GM19328 (cell line): ENCODE measurements at regions not wholly inside any gene's neighbourhood (a gene's known extent, or its start where the extent isn't known, plus 50 kb on each side); places are given as distances from the start of the nearest gene placed in this dataset.
"Not testable (repeated sequence)": the region's sequence is repeated elsewhere in the genome, so short reads cannot be mapped to it uniquely, and the experiment has no call there.

Experiments
- ATAC-seq: cut with Tn5 transposase; IDR thresholded peaks from one replicate; pipeline ENCODE4 v1.9.1; 2021; ENCODE audit warnings: mild to moderate bottlenecking, moderate library complexity; ENCODE audit not compliant: unreplicated experiment

DNA sequence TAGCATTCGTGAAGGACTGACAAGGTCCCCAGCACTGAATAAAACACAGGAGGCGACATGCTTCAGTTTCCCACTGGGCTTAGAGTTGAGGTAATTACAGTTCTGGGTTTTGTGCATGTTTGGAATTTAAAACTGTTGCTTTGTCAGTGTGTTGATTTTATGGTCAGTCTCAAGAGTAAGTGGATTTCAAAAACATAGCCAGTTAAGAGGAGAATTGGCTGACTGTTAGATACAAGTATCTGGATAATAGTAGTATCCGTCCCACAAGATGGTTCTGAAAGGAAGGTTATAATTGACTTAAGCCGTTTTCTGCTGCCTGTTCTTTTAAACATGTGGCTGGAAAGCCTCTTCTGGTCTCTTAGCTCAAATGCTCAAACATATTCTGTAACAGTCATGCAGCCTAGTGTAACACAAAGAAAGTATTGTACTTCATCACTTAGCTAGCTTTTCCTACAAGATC lies 170.9 kb downstream of the POLR1F start:
- ATAC-seq = no peak

DNA sequence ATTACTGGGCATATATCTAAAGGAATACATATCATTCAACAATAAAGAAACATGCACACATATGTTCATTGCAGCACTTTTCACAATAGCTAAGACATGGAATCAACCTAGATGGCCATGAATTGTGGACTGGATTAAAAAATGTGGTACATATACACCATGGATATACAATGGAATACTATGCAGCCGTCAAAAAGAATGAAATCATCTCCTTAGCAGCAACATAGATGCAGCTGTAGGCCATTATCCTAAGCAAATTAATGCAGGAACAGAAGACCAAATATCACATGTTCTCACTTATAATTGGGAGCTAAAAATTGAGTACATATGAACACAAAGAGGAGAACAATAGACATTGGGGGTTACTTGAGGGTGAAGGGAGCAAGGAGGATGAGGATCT lies 175.6 kb downstream of the POLR1F start:
- ATAC-seq = no peak

GRCh38 chr7:19530852-19531251 lies 178.0 kb downstream of the POLR1F start:
- no peak for ATAC-seq

GRCh38 chr7:19530261-19530660 lies 178.6 kb downstream of the POLR1F start:
- no peak for ATAC-seq

DNA sequence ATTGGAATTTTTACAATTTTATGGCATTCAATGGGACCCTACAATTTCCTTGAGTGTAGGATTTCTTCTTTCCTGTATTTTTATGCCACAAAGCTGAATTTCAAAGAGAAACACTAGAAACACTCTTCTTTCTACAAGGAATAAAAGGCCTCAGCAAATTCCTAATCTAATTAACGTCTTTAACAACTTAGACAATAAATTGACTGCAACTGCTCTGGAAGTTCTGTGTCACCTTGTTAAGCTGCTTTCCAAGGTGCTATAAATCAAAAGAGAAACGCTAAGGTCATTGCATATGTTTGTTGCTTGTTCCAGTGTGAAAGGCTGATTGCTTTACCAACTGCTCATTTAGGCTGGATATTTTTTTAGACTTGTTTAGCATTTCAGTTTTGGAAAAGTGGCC lies 182.2 kb downstream of the POLR1F start:
- ATAC-seq = no peak

- no peak for ATAC-seq
Measured at GRCh38 chr7:19522486-19522885, 186.4 kb downstream of the POLR1F start.

DNA sequence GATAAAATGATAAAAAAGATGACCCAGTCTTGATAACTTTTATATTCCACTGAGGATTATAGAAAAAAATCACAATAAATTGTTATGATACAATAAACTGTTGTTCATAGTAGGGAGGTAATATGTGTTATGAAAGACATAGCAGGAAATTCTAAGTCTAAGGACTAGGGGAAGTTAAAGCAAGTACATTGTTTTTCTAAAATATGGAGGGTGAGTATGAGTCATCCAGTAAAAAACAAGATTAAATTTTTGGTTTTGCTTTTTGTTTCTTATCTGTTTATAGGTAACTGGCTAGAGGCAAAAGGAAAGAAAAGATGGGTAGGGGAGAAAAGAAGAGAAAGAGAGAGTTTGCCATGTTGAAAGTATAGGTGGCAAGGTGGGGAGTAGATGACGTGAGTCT lies 188.4 kb downstream of the POLR1F start:
- ATAC-seq = no peak

DNA sequence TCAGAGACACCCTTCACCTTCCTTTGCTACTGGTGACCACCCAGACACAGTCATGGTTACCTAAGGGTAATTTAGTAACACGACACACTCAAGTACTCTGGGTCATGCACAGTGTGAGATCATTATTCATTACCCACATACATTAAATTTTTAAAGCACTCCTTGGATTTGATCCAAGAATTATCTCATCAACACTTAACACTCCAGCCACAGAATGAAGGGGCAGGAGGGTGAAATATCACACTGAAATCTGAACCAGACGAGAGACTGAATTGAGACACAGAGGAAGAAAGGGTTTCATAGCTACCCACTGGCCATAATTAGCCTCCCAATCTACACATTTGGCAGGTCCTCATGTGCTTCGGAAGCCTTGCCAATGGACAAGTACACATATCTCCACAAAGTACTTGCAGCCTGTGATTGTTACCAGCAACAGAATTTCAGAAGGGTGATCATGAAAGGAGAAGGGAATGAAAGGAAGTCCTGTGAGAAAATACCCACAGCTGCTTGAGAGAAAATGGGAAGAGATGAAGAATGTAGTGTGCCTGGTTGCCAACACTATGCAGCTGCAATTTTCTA lies 189.3 kb downstream of the POLR1F start:
- ATAC-seq = no peak

- ATAC-seq = not testable (repeated sequence)
Measured at GRCh38 chr7:19517546-19517945, 191.3 kb downstream of the POLR1F start.

GRCh38 chr7:19508821-19509220 lies 200.0 kb downstream of the POLR1F start:
- no peak for ATAC-seq

DNA sequence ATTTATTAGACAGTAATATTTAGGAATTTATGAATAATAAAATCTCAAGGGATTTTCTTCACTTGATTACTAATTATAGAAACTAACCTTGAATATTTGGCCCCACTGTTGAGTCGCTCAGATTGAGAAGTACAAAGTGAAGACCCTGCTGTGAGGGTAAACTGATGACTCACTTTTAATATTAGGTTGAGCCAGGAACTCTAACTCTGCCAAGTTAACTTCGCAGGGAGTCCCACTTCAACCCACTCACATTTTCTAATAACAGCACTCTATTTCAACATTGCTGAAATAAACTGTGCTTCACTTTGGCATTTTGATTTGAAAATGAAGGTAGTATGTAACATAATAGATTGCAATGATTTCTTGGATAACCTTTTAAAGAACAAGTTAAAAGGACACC lies 200.7 kb downstream of the POLR1F start:
- ATAC-seq = no peak

GRCh38 chr7:19491821-19492452 lies 216.9 kb downstream of the POLR1F start:
- no peak for ATAC-seq

- no peak for ATAC-seq
Measured at GRCh38 chr7:19491371-19491770, 217.5 kb downstream of the POLR1F start.

DNA sequence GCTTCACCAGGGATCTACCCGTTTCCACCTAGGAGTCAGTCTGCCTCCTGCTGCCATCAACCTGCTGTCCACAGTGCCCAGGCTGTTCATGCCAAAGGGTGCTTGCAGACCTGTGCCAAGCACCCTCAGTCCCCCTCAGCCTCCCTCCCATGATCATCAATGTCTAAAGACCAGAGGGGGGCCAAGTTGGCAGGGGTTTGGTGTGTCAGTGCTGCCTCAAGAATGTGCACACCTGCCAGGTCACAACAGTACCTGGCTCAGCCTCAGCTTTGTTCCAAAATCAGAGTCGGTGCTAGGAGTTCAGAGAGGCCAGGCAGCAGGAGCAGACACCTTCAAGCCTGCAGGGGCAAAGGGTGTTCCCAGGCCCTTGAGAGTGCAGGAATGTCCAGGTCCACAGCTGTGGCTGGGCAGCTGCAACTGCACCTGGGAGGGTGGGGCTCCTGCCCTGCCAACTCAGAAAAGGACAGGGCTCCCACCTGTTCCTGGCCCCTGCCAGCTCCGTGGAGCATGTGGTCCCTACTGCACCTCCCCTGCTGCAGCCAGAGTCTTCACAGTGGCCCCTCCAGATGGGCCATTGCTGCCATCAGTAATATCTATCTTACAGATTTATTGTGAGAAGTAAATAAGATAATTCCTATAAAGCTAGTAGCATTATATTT lies 219.5 kb downstream of the POLR1F start:
- no peak for ATAC-seq

- ATAC-seq = no peak
Measured at GRCh38 chr7:19488056-19488455, 220.8 kb downstream of the POLR1F start.

- ATAC-seq = no peak
Measured at GRCh38 chr7:19482628-19483027, 226.2 kb downstream of the POLR1F start.

- ATAC-seq = no peak
Measured at GRCh38 chr7:19480383-19480782, 228.5 kb downstream of the POLR1F start.

DNA sequence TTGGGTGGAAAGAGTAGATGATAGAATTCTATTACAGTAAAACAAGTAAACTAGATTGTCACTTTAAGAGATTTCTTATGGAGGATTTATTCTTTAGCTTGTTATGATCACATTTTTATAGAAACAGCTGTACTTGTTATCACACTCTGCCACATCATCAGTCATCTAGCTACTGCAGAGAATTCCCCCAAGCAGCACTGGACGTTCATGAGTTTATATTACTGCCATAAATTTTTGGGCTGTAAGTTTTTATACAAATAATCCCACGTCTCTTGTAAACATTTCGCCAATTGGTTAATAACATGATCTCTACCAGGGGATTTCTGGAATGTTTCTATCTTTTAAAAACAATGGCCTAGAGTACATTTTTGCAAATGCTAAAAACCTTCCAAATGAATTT lies 238.8 kb downstream of the POLR1F start:
- ATAC-seq = no peak

GRCh38 chr7:19465861-19466260 lies 243.0 kb downstream of the POLR1F start:
- ATAC-seq = no peak

DNA sequence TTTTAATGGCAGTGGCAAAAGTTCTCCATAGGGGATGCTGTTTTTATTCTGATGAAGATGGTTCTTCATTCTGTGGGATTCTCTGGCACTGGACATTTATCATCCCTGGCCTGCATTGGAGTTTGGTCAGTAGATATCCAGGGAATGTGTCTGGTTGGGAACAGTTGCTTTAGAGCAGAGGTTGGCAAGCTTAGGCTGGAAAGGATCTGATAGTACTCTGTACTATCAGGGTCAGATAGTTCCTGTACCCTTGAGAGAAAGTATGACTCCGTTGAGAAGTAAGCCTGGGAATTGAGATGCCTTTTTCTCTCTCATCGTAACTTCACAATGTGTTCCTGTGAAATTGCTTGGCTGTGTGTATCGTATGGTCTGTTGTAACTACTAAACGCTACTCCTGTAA lies 244.1 kb downstream of the POLR1F start:
- no peak for ATAC-seq

DNA sequence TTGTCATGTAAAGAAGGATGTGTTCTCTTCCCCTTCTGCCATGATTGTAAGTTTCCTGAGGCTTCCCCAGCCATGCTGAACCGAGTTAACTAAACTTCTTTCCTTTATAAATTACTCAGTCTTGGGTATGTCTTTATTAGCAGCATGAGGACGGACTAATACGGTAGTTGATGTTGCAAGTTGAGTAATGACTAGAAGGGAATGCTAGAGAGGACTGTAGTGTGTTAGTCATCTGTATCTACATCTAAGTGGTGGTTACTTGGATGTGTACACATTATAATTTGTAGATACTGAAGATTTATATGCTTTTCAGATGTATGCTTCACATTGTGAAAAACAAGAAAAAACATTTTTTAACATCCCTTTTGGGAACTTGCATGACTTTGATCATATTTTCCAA lies 244.6 kb downstream of the POLR1F start:
- ATAC-seq = no peak

GRCh38 chr7:19463581-19463980 lies 245.3 kb downstream of the POLR1F start:
- no peak for ATAC-seq
